ENCODE measurements at regions not wholly inside any gene's neighbourhood (a gene's known extent, or its start where the extent isn't known, plus 50 kb on each side); places are given as distances from the start of the nearest gene placed in this dataset.

DNA sequence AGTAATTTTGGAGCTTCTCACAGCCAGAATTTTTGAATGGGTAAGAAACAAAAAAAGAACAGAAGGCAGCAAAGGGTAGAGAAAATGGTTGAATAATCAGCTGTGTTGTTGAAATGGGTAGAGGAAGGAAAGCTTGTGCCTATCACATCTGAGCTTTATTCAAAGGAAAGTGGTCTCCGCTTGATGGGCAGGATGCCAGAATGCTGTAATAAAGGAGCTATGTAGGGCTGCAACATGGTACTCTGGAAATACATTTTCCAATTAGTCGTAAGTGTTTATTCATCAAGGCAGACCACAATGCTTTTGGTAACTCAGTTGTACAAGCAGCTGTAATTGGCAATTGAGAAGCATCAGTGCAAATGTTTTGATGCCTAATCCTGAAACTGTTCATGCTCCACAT is 196.9 kb downstream of the ICOS start:
- TF ChIP-seq CTCF (conservative IDR thresholded peaks at IDR 0.05; ENCODE audit: low read length) (no peak), EZH2phosphoT487 (IDR thresholded peaks at IDR 0.05; ENCODE audit: borderline replicate concordance) (no peak)
